Inflammatory macrophage (primary cell): ENCODE measurements at regions not wholly inside any gene's neighbourhood (a gene's known extent, or its start where the extent isn't known, plus 50 kb on each side); places are given as distances from the start of the nearest gene placed in this dataset.
A peak's percentile ranks its signal among the peaks of the same experiment; 100 is the strongest.

Source experiments
- DNase-seq, 2 donors: peaks; one replicate each; pipeline ENCODE4 v3.0.0-alpha.2; 2020 to 2022

DNA sequence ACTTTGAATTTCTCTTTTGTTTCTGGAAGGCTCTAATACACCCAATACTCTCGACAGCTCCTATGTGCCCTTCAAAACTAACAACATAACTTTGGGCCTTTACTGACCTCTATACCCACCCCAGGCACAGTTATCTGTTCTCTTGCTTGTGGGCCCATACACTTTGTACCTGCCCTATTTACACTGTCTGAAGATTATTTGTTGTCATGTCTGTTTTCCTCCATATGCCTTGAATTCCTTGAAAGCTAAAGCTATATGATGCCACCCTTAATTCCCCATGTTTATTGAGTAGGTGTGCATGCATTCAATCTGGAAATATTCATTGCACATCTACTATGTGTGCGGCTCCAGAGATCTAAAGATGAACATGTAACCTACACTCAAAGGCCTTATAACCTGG lies 267.6 kb downstream of the PLPP3 start:
- no peak for DNase-seq

DNA sequence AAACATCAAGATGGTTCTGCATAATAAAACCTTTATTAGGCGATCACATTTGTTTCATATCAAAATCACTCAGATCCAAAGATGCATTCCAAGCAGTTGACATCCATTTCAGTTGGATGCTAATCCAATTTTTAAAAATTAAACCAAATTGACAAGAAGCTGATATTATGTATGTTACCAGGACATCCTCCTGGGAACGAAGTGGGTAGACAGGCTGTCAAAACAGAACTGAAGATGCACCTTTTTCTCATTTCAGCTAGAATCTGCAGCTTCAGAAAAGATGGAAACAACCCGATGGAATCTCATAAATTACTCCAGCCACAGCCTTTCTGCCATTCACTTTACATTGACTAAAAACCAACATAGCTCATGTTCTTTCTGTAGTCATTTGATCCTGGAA lies 268.4 kb downstream of the PLPP3 start:
- no peak for DNase-seq

DNA sequence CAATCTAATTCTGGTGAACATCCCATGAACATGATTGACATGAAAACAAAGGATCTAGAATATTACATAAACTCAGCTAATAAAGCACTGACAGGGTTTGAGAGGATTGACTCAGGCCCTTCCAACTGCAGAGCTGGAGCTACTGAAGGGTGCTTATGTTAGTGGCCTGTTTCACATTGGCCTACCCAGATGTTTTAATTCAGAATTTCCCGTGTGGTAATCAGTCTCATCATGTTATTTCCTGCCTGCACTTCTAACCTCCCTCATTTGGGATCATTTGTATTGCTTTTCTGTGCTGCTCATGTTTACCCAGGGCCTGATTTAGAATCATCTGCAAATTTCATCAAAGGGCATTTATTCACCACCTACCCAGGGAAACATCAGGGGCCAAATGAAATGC lies 270.3 kb downstream of the PLPP3 start:
- no peak for DNase-seq

DNA sequence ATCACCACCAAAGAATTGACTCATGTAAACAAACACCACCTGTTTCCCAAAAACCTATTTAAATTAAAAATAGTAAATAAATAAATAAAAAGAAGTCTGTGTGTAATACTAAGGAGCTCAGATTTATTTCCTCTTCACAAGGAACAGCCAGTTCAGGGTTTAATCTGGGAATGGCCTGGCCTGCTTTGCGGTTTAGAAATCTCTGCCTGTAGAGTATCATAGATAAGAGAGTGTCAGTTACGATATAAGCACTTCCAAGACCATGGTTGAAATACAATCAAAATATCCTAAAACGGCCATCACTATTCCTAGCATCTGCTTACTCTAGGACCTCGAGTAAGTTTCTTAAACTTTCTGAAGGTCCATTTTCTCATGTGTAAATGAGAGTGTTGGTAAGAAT lies 274.4 kb downstream of the PLPP3 start:
- DNase-seq: no peak

DNA sequence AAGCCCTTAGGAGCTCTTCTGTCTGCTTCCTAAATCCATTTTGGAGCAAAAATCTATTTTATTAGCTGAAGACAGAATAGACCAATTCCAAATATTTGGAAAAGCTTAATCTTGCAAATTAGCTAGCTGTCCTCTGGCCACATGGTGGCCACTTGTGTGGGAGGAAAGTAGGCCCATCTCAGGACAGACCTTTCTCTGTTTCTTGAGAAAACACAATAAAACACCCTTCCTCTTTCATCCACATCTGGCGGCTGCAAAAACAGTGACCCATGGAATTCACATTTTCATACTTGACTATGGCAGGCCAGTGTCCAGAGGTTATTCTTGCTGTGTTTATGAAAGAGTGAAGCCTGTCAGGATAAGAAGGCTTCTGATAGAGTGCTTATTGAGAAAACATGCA lies 275.6 kb downstream of the PLPP3 start:
- no peak for DNase-seq

DNA sequence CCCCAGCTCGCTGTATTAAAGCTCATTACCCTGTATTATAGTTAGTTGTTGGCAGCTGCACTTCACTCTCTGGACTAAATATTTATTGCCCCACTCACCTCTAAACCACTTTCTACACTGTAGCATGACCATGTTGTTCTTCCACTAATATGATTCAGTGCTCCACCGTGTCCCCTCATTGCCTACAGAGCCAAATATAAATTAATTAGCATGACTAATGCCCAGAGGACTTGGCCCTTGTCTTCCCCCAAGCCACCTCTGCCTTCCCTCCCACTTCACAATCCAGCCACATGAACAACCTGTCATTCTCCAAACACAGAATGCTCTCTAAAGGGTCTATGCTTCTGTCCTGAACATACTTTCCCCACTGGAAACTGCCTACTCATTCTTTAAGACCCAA lies 276.5 kb downstream of the PLPP3 start:
- DNase-seq: peak in 1 of 2 donors; percentile 8

DNA sequence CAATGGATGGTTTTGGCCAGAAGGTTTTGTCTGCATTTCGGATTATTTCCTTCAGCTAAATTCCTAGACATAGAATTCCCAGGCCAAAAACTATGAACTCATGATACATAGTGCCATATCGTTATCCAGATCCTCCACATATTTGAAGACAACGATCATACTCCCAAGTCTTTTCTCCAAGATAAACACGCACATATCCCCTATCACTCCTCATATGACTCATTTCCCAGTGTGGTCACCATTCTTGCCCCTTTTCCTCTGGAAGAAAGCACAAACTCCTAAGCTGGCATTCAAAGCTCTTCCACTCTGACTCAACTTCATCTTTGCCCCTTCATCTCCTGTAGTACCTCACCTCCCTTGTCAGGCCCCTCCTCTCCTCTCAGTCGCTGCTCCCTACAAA lies 277.6 kb downstream of the PLPP3 start:
- DNase-seq: no peak

DNA sequence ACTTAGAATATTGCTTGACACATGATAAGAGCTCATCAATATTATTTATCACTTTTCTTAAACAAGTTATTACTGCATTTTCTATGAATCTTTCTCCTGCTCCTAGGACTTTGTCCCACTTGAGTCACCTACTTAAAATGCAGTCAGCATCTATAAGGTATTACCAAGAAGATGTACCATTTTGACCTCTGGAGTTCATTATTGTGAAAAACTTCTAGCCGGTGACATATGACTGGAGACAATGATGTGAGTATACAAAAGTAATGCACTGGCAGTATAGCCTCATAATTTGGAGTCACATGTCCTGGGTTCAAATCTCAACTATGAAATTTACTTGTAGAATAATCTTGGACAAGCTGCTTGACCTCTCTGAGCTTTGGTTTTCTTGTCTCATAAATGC lies 278.5 kb downstream of the PLPP3 start:
- no peak for DNase-seq

DNA sequence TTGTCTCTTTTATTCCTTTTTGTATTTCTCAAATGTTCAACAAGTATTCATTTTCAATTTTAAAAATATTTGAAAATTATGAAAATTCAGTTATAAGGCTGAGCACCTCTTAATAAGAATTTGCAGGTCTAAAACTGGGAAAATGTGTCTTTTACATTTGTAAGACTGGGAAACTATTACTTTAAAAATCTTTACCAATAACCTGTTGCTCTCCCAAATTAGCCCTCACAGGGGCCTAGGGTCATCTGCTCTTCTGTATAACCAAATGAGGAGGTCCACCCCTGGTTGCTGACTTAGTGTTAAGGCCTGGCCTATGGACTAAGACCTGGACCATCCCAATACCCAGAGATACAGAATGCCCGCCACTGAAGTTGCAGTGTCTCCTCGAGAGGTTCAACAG lies 280.5 kb downstream of the PLPP3 start:
- DNase-seq: no peak

DNA sequence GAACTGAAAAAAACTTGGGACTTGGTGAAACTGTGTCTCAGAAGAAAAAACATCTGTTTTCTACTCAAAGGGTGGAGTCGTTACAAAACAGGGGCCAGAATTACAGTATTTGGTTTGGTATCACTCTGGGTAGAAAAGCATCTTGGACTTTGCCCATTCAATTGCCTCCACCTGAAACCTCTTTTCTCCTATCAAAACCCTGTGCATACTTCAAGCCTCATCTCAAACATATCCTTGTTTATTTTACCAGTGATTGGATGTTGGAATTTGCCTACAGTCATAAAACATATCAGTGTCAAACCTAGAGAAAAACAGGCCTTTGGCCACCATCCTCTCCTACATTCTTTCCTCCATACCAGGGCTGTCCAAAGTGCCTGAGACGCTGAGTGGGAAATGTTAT lies 281.5 kb downstream of the PLPP3 start:
- no peak for DNase-seq

DNA sequence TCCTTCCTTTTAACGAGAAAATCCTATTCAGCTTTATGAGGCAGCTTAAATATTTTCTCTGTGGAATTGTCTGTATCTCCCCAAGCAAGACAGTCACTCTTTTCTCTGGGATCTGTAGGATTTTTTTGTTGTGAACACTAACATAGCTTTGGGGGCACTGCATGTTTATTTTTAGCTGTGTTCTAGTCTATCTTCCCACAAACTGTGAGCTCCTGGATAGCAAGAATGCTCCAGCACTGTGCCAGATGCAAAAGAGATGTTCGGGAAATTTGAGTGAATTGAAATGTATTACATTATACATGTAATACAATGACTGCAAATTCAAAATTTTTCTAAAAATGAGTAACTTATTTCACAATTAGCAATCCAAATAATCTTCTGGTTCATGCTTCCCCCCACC lies 282.2 kb downstream of the PLPP3 start:
- no peak for DNase-seq

DNA sequence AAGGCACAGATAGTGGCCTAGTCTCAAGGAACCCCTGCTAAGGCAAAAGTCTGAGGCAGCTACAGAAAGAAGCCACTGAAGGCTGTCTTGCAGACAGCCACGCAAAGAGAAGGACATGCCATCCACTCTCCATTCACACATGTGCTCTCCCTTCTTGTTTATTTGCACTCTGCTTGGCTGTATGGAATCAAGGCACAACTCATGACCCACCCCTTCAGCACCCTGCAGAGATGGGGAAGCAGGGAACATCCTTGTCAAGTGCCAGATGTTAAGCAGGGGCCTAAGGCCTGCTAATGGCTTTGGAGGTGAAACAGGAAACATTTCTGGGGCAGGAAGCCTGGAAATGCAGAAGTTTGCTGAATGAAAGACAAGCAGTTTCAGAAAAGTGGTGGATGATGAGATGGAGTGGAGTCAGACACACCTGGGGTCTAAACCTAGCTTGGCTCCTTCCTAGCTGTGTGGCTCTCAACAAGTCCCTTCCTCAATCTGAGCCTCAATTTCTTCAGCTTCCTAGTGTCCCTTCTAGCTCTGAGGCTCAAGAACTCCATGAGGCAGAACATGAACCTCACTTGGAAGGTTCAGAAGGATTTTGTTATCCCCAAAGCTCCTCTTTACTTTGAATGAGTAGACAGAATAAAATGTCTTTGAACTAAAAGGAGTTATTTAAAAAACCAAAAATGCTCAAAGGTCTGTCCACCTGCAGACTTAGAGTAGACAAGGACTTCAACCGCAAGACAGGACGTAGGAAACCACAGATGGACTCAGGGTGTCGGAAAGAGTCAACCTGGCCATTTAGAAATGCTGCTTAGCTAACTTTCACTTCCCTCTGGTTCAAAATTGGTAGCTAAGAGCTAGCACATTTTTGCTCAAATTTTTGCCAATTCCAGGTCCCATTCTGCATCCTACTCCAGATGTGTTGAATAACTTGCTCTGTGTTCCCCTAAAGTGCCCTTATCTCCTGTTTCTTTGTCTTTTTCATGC lies 283.1 kb downstream of the PLPP3 start:
- DNase-seq: no peak

DNA sequence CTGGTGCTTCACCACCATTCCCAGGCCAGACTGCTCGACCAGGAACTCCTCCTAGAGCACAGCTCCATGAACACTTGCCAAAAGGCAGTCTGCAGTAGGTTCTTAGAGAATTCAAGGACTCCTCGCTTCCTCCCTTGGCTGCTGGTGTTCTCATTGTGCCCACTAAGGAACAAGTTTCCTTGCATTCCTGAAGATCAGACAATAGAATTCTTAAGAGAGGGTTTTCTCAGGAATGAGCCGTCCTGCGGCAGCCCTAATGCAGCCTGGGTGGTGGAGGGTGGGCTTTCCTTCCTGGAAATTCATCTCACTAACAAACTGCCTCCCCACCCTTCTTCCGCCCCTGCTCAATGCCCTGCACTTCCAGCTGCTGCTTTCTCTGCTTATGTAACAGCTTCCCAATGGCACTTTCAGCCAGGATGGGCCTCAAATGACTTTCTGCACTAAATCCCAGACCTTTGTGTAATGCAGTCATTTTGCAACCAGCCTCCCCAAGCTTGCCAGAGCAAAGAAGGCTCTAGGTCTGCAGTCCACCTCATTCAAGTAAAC lies 287.9 kb downstream of the PLPP3 start:
- DNase-seq: no peak

DNA sequence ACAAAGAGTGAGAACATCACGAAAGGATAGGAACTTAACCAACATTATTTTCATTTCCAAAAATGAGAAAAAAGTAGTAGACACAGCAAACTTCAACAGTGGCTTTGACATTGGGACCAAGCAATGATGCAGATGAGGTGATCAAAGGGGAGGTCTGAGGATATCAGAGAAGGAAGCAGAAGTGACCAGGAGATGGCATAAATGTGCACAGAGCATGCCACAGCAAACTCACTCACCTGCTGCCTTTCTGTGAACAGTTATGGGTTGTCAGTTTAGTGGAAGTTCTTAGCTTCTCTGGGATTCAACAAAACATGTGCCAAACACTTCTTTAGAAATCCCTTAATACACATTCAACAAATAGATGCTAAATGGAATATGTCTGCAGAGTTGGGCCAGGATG lies 290.1 kb downstream of the PLPP3 start:
- no peak for DNase-seq

DNA sequence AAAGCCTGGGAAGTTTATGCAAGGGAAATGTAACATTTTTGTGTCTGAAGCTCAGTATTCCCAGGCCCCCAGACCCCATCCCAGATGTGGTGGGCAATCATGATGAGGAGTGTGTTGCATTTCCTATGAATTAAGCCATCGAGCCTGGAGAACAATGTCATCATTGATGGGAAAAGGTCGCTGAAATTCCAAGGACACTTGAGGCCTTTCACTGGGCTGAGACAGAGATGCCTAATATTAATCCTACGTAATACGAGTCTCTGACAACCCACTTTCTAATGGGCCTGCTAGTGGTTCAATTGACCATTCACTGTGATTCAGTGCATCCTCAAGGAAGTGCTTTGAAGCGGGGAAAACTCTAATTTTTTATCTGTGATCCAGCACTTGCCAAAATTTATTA lies 291.6 kb downstream of the PLPP3 start:
- DNase-seq: no peak

DNA sequence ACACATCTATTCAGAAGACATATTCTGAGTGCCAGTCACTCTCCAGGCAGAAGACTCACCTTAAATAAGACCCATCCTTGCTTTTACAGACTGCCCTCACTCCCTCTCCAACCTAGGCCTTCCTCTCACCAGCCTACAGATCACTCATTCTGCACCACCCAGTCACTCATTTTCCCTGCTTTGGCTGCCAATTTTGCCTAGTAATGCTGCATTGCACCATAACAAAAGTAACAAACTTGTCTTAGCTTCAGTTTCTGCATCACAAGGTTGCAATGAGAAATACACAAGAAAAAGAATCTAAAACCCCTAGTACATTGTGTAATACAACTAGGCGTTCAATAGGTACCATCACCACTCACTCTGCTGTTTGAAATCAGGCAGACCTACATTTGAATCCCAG lies 292.4 kb downstream of the PLPP3 start:
- DNase-seq: peak; percentile 19 to 51

DNA sequence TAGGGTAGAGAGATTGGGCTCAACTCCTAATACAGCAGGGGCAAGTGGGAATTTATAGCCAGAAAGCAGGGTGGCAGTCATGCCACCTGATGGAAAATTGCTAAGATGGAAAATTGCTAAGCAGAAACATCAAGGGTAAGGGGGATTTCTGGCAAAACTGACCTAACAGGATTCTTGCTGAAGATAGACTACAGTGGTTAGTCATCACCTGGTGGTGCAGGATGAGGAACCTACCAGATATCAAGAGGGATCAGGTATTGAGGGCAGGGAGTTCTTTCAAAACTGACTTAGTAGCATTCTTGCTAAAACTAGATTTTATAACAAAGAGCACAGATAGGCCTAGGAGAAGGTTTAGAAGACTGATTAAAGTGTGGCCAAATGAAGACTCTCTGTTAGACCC lies 292.9 kb downstream of the PLPP3 start:
- no peak for DNase-seq

DNA sequence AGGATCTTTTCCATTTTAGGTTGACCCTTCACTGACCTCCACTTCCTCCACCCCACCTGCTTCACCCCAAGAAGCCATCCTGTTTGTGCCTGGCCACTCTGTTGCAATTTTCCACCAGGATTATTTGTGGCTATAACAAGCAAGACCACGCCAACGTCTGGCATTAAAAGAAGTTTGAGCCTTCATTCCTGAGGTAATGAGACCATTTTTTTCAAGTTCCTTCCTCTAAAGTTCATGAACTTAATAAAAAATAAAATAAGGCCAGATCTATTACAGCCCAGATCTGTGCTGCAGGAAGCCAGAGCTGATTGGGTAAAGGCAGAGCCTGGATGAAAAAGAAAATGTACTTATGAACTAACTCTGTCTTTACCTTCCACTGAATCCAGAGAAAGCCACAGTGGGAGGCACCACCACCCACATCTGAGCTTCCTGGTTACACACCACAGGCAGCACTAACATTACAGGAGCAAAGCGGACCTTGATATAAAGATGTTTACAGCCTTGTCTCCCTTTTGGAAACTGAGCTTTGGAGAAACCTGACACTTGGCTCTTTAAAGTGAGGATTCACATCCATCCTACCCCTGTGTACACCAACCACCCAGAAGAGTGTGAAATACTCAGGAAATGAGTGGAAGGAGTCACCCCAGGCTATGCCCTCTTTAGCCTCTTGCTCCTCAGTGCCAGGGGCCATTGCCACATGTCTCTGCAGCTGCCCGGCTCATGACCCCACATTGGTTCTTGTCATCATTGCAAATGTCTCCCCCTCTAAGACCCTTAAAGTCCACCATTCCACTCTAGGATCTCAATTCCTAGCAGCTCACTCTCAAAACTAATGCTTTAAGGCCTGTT lies 293.6 kb downstream of the PLPP3 start:
- peak; percentile 34 to 35 for DNase-seq

DNA sequence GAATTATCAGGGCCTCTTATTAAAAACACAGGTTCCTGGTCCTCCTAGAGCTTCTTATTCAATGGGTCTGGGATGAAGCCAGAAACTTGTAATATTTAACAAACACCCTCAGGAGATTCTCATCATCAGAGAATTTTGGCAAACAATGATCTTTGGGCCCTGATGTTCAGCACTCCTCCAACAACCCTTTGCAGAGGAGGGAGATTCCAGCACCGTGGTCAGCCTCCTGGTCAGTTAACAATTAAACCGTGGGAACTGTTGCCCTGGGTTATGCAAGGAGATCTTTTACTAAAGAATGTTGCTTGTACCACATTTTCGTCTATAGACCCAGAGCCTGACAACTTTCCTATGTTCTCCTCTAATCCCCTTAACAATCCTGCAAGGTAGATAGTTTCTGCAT lies 294.4 kb downstream of the PLPP3 start:
- DNase-seq: no peak

DNA sequence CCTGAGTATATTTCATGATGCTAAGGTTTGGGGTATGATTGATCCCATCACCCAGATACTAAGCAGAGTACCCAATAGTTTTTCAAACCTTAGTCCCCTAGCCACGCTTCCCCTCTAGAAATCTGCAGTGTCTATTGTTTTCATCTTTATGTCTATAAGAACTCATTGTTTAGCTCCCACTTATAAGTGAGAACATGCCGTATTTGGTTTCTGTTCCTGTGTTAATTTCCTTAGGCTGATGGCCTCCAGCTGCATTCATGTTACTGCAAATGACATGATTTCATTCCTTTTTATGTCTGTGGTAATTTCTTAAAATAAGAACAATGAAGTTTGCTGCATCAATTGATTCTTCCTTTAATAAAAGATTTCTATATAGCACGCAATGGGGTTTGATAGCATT lies 301.3 kb downstream of the PLPP3 start:
- DNase-seq: no peak

DNA sequence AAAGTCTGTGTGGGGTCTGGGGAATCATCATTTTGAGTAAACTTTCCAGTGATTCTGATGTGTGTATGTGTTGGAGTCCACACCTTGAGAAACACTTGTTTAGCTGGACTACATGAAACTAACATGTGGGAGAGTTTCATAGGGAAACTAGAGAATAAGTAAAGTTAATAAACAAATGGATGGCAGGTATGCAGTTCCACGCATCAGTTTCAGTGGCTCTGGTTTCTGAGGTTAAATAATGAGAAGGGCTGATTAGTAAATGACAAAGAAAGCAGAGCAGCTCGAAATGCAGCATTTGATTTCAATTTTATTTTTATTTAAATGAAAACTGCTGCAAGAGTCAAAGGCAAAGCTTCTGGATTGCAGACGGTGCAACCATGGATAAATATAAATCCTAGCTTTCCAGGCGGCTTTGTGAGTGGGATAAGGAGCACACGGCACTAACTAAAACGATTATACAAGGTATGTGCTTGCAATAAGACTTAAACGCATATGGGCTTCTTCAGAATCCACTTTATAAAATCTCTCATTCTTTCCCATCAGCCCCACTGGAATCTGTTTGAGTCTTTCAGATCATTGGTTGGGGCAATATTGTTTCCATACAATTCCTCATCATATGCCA lies 310.7 kb downstream of the PLPP3 start:
- no peak for DNase-seq

DNA sequence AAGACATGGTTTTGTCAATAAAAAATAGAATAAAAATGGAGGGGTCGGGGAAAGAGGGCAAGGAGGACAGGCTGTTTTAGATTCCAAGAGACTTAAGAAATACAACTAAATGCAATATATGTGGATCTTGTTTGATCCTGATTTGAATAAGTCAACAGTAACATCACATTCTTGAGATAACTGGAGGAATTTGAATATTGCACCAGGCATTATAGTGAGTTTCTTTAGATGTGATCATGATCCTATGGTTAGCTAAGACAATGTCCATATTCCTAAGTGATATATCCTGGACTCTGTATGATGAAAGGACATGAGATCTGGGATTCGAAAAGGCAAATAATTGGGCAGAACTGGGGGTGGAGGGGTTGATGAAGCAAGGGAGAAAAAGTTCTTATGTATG lies 311.8 kb downstream of the PLPP3 start:
- DNase-seq: no peak

DNA sequence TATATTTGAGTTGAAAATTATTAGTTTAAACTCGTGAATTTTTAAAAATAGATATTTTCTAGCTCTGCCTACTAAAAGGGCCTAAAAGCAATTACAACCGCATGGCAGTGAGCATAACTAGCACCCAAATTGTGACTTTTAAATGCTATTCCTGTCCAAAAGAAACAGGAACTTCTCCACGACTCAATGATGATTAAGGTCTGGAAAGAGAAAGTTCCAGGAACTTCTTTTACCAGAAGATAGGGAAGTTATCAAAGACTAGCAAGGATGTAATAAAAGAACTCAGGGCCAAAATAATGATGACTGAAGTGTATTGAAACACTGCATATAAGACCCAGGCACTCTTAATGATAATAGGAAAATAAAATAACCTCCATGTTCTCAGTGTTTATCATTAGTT lies 313.0 kb downstream of the PLPP3 start:
- peak; percentile 34 to 70 for DNase-seq
